PFSK-1 (cell line): ENCODE measurements at regions not wholly inside any gene's neighbourhood (a gene's known extent, or its start where the extent isn't known, plus 50 kb on each side); places are given as distances from the start of the nearest gene placed in this dataset.

Experiments used
- FOXP2 ChIP-seq: optimal IDR thresholded peaks from 2 replicates; pipeline ENCODE3; 2011; ENCODE audit warnings: borderline replicate concordance, control low read depth, inconsistent platforms; ENCODE audit not compliant: insufficient read depth; ENCODE audit errors: extremely low read length, extremely low read depth
- POLR2AphosphoS5 ChIP-seq: IDR thresholded peaks from 2 replicates; pipeline ENCODE4 v1.6.1; 2012; ENCODE audit warnings: low read depth, mild to moderate bottlenecking, control low read depth, low read length, moderate library complexity
- SIN3A ChIP-seq: IDR thresholded peaks from 2 replicates; pipeline ENCODE4 v1.6.1; 2012; ENCODE audit warnings: mild to moderate bottlenecking, low read length, moderate library complexity, borderline replicate concordance; ENCODE audit not compliant: insufficient read depth
- TAF1 ChIP-seq: IDR thresholded peaks from 2 replicates; pipeline ENCODE4 v1.6.1; 2012; ENCODE audit warnings: low read length, control low read depth, borderline replicate concordance; ENCODE audit not compliant: insufficient read depth
- TF ChIP-seq, protein P1 (sequence below), 2 experiments: IDR thresholded peaks; 2 replicates each; pipeline versions ENCODE4 v1.6.1 to v1.8.0; 2011 to 2012; ENCODE audit warnings: low read depth in 2 of 2, low read length in 2 of 2, control low read depth in 1 of 2, inconsistent platforms in 1 of 2, mild to moderate bottlenecking in 1 of 2, moderate library complexity in 1 of 2; ENCODE audit not compliant: insufficient read depth in 1 of 2

DNA sequence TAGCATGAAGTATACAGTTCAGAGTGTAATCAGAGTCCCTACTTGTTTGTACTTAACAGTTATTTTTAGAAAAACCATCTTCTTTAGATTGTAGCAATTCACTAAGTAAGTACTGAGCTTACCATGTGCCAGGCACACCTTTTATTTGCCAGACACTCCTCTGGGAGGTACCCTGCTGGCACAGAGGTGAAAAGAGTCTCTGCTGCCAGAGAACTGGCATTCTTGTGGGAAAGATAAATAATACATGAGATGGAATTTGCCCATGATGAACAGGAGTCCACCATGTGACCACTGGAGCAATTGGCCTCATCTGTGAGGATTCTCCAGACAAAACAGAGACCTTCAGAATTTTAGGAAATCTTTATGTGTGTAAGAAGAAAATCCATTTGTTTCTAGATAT lies 199.3 kb upstream of the SLC16A7 start:
- no peak for TF ChIP-seq POLR2AphosphoS5
- no peak for TF ChIP-seq FOXP2
- TF ChIP-seq, protein P1, sequence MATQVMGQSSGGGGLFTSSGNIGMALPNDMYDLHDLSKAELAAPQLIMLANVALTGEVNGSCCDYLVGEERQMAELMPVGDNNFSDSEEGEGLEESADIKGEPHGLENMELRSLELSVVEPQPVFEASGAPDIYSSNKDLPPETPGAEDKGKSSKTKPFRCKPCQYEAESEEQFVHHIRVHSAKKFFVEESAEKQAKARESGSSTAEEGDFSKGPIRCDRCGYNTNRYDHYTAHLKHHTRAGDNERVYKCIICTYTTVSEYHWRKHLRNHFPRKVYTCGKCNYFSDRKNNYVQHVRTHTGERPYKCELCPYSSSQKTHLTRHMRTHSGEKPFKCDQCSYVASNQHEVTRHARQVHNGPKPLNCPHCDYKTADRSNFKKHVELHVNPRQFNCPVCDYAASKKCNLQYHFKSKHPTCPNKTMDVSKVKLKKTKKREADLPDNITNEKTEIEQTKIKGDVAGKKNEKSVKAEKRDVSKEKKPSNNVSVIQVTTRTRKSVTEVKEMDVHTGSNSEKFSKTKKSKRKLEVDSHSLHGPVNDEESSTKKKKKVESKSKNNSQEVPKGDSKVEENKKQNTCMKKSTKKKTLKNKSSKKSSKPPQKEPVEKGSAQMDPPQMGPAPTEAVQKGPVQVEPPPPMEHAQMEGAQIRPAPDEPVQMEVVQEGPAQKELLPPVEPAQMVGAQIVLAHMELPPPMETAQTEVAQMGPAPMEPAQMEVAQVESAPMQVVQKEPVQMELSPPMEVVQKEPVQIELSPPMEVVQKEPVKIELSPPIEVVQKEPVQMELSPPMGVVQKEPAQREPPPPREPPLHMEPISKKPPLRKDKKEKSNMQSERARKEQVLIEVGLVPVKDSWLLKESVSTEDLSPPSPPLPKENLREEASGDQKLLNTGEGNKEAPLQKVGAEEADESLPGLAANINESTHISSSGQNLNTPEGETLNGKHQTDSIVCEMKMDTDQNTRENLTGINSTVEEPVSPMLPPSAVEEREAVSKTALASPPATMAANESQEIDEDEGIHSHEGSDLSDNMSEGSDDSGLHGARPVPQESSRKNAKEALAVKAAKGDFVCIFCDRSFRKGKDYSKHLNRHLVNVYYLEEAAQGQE (IDR thresholded peaks at IDR 0.05; ENCODE audit: insufficient read depth in 1 of 2, low read depth in 2 of 2, low read length in 2 of 2) = no peak
- no peak for TF ChIP-seq TAF1
- no peak for TF ChIP-seq SIN3A

DNA sequence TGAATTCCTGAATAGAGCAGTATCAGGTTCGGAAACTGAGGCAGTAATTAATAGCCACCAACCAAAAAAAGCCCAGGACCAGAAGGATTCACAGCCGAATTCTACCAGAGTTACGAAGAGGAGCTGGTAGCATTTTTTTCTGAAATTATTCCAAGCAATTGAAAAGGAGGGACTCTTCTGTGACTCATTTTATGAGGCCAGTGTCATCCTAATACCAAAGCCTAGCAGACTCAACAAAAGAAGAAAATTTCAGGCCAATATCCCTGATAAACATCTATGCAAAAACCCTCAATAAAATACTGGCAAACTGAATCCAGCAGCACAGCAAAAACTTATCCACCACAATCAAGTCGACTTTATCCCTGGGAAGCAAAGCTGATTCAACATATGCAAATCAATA lies 202.3 kb upstream of the SLC16A7 start:
- no peak for TF ChIP-seq TAF1
- TF ChIP-seq FOXP2 = no peak
- TF ChIP-seq, protein P1 (IDR thresholded peaks at IDR 0.05; ENCODE audit: insufficient read depth in 1 of 2, low read depth in 2 of 2, low read length in 2 of 2) = no peak
- TF ChIP-seq SIN3A = no peak
- TF ChIP-seq POLR2AphosphoS5 = no peak

- TF ChIP-seq, protein P1 (IDR thresholded peaks at IDR 0.05; ENCODE audit: insufficient read depth in 1 of 2, low read depth in 2 of 2, low read length in 2 of 2) = no peak
- no peak for TF ChIP-seq FOXP2
Observed at GRCh38 chr12:59389968-59390576, 205.8 kb upstream of the SLC16A7 start.

DNA sequence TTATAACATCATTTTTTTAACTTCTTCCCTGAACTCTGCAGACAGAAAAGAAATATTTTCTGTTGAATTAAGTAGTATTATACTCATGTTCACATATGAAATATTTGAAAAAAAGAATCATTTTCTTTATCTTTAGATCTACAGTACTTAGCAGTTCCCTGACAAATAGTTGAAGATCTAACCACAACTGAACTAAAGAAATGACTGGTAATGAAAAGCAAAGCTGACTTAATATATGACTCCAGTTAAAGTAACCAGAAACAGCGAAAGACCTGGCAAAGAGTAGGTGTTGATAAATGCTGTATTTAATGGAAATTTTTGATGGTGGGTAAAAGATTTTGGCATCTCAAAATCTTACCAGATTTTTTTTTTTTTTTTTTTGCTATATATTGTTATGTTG lies 207.1 kb upstream of the SLC16A7 start:
- TF ChIP-seq POLR2AphosphoS5 = no peak
- no peak for TF ChIP-seq FOXP2
- no peak for TF ChIP-seq SIN3A
- no peak for TF ChIP-seq TAF1
- TF ChIP-seq, protein P1 (IDR thresholded peaks at IDR 0.05; ENCODE audit: insufficient read depth in 1 of 2, low read depth in 2 of 2, low read length in 2 of 2) = no peak

- TF ChIP-seq, protein P1 (IDR thresholded peaks at IDR 0.05; ENCODE audit: insufficient read depth in 1 of 2, low read depth in 2 of 2, low read length in 2 of 2) = no peak
- TF ChIP-seq FOXP2 (no peak), POLR2AphosphoS5 (no peak), TAF1 (no peak), SIN3A (no peak)
Observed at GRCh38 chr12:59388176-59388575, 207.7 kb upstream of the SLC16A7 start.
